ENCODE measurements at regions not wholly inside any gene's neighbourhood (a gene's known extent, or its start where the extent isn't known, plus 50 kb on each side); places are given as distances from the start of the nearest gene placed in this dataset.

- peaks cover 6% of the 10 kb centered on the region for H3K27me3 Mint-ChIP-seq (ENCODE audit: insufficient read depth, low read depth)
- no peak for DNase-seq (ENCODE audit: low spot score)
- H3K27ac Mint-ChIP-seq = peak overlapping the region; percentile 4
Measured at GRCh38 chr1:29914936-29915335, 678.6 kb downstream of the PTPRU start.

GRCh38 chr1:29912425-29912824 lies 676.1 kb downstream of the PTPRU start:
- Histone ChIP-seq H3K9ac (no peak overlapping the region), H3K4me3 (no peak overlapping the region), H2AFZ (replicated peaks) (no peak overlapping the region), H3K9me3 (ENCODE audit: low read depth) (no peaks in the 10 kb centered on the region), H3K36me3 (no peaks in the 10 kb centered on the region), H4K20me1 (ENCODE audit: low read depth) (no peaks in the 10 kb centered on the region), H3F3A (ENCODE audit: low read depth) (no peaks in the 10 kb centered on the region), H3K27ac (no peak overlapping the region), H3K4me1 (no peaks in the 10 kb centered on the region), H3K4me2 (no peak overlapping the region), H3K79me2 (ENCODE audit: low read depth) (no peaks in the 10 kb centered on the region), H3K27me3 (no peaks in the 10 kb centered on the region)
- Mint-ChIP-seq H3K27ac (no peak overlapping the region), H3K36me3 (no peaks in the 10 kb centered on the region), H3K4me3 (no peak overlapping the region), H3K4me1 (peaks cover 20% of the 10 kb centered on the region), H3K27me3 (ENCODE audit: insufficient read depth, low read depth) (peaks cover 6% of the 10 kb centered on the region), H3K9me3 (peaks cover 3% of the 10 kb centered on the region)
- no peak for DNase-seq (ENCODE audit: low spot score)
- no peak for TF ChIP-seq CTCF (IDR thresholded peaks at IDR 0.05)
- TF ChIP-seq EZH2phosphoT487 (IDR thresholded peaks at IDR 0.05) = no peak
- TF ChIP-seq EZH2 (IDR thresholded peaks at IDR 0.05) = no peak

More at GRCh38 chr1:29914936-29915335, 678.6 kb downstream of the PTPRU start:
- H2AFZ ChIP-seq (replicated peaks) = no peak overlapping the region
- H3K4me1 ChIP-seq = no peaks in the 10 kb centered on the region
- H3K4me1 Mint-ChIP-seq = peaks cover 23% of the 10 kb centered on the region
- no peaks in the 10 kb centered on the region for H3K36me3 Mint-ChIP-seq
- H3K79me2 ChIP-seq (ENCODE audit: low read depth) = no peaks in the 10 kb centered on the region
- no peak overlapping the region for H3K9ac ChIP-seq
- H3K9me3 ChIP-seq (ENCODE audit: low read depth) = no peaks in the 10 kb centered on the region
- no peak overlapping the region for H3K4me2 ChIP-seq
- H3K36me3 ChIP-seq = no peaks in the 10 kb centered on the region
- H3K27me3 ChIP-seq = no peaks in the 10 kb centered on the region
- H3K27ac ChIP-seq = no peak overlapping the region
- H4K20me1 ChIP-seq (ENCODE audit: low read depth) = no peaks in the 10 kb centered on the region
- H3K9me3 Mint-ChIP-seq = peaks cover 11% of the 10 kb centered on the region
- H3F3A ChIP-seq (ENCODE audit: low read depth) = no peaks in the 10 kb centered on the region
- TF ChIP-seq EZH2phosphoT487 (IDR thresholded peaks at IDR 0.05) (no peak), CTCF (IDR thresholded peaks at IDR 0.05) (no peak), EZH2 (IDR thresholded peaks at IDR 0.05) (no peak)
- no peak overlapping the region for H3K4me3 ChIP-seq
- no peak overlapping the region for H3K4me3 Mint-ChIP-seq

GRCh38 chr1:29909962-29910361 lies 673.6 kb downstream of the PTPRU start:
- Mint-ChIP-seq H3K9me3 (peaks cover 3% of the 10 kb centered on the region), H3K27ac (no peak overlapping the region)
- no peak overlapping the region for H3K4me3 ChIP-seq

More at GRCh38 chr1:29909962-29910361, 673.6 kb downstream of the PTPRU start:
- no peaks in the 10 kb centered on the region for H3F3A ChIP-seq (ENCODE audit: low read depth)
- H3K27me3 Mint-ChIP-seq (ENCODE audit: insufficient read depth, low read depth) = peaks cover 2% of the 10 kb centered on the region
- H3K36me3 Mint-ChIP-seq = no peaks in the 10 kb centered on the region
- H3K4me1 ChIP-seq = no peaks in the 10 kb centered on the region
- no peak overlapping the region for H3K27ac ChIP-seq
- H3K27me3 ChIP-seq = no peaks in the 10 kb centered on the region
- no peaks in the 10 kb centered on the region for H3K79me2 ChIP-seq (ENCODE audit: low read depth)
- TF ChIP-seq CTCF (IDR thresholded peaks at IDR 0.05) = no peak
- no peak for TF ChIP-seq EZH2 (IDR thresholded peaks at IDR 0.05)
- TF ChIP-seq EZH2phosphoT487 (IDR thresholded peaks at IDR 0.05) = no peak
- no peak overlapping the region for H2AFZ ChIP-seq (replicated peaks)
- no peaks in the 10 kb centered on the region for H3K36me3 ChIP-seq
- no peaks in the 10 kb centered on the region for H3K9me3 ChIP-seq (ENCODE audit: low read depth)
- H3K9ac ChIP-seq = no peak overlapping the region
- H3K4me1 Mint-ChIP-seq = peaks cover 13% of the 10 kb centered on the region
- DNase-seq (ENCODE audit: low spot score) = no peak
- no peaks in the 10 kb centered on the region for H4K20me1 ChIP-seq (ENCODE audit: low read depth)
- H3K4me3 Mint-ChIP-seq = no peak overlapping the region
- H3K4me2 ChIP-seq = no peak overlapping the region

All from neural progenitor cell (in vitro differentiated cells).